CD4-positive, CD25-positive, alpha-beta regulatory T cell (primary cell): ENCODE measurements at regions not wholly inside any gene's neighbourhood (a gene's known extent, or its start where the extent isn't known, plus 50 kb on each side); places are given as distances from the start of the nearest gene placed in this dataset.

Experiments
- ATAC-seq, 2 donors: fragments of 150-1000 bp; cut with Tn5 transposase; one replicate each; pipeline ENCODE4 v1.10.0; 2021; ENCODE audit warnings: low read depth in 2 of 2, moderate number of reproducible peaks in 2 of 2, moderate library complexity in 1 of 2
- DNase-seq, 3 donors: peaks; one replicate each; pipeline versions ENCODE4 v3.0.0 to v3.0.0-alpha.2; 2012 to 2022; ENCODE audit warnings: mixed read lengths in 1 of 3
- H3K27ac ChIP-seq: one replicate; pipeline ENCODE4 v1.7.0; 2013; ENCODE audit warnings: mild to moderate bottlenecking, low read length; ENCODE audit not compliant: insufficient read depth, poor library complexity, severe bottlenecking
- H3K27me3 ChIP-seq: one replicate; pipeline ENCODE4 v1.7.0; 2013; ENCODE audit warnings: low read length; ENCODE audit not compliant: control insufficient read depth, insufficient read depth
- H3K36me3 ChIP-seq: one replicate; pipeline ENCODE4 v1.7.0; 2013; ENCODE audit warnings: mild to moderate bottlenecking, low read length, moderate library complexity; ENCODE audit not compliant: control insufficient read depth, insufficient read depth
- H3K4me1 ChIP-seq: 2 replicates; pipeline ENCODE4 v1.7.0; 2013; ENCODE audit warnings: mild to moderate bottlenecking, low read length; ENCODE audit not compliant: insufficient read depth, control insufficient read depth, poor library complexity, severe bottlenecking
- H3K4me3 ChIP-seq: one replicate; pipeline ENCODE4 v1.7.0; 2013; ENCODE audit warnings: low read depth, mild to moderate bottlenecking, low read length, moderate library complexity
- H3K9me3 ChIP-seq, 2 experiments: 1 replicate in 1 of 2; 2 replicates in 1 of 2; pipeline ENCODE4 v1.7.0; 2013; ENCODE audit warnings: low read length in 2 of 2, mild to moderate bottlenecking in 1 of 2, moderate library complexity in 1 of 2; ENCODE audit not compliant: control insufficient read depth in 2 of 2
- H3K27ac Mint-ChIP-seq, 3 donors: one replicate each; pipeline ENCODE4 v1.8.0; 2020 to 2022; ENCODE audit warnings: mild to moderate bottlenecking in 3 of 3, mixed read lengths in 3 of 3, moderate library complexity in 2 of 3
- H3K27me3 Mint-ChIP-seq: one replicate; pipeline ENCODE4 v1.8.0; 2022; ENCODE audit warnings: mild to moderate bottlenecking, mixed read lengths
- H3K36me3 Mint-ChIP-seq: one replicate; pipeline ENCODE4 v1.8.0; 2020; ENCODE audit warnings: mixed read lengths
- H3K4me1 Mint-ChIP-seq, 4 donors: one replicate each; pipeline ENCODE4 v1.8.0; 2020 to 2022; ENCODE audit warnings: mixed read lengths in 4 of 4, mild to moderate bottlenecking in 1 of 4
- H3K4me3 Mint-ChIP-seq, 4 donors: one replicate each; pipeline ENCODE4 v1.8.0; 2020 to 2022; ENCODE audit warnings: mild to moderate bottlenecking in 4 of 4, mixed read lengths in 4 of 4, moderate library complexity in 3 of 4
- H3K9me3 Mint-ChIP-seq, 7 donors: one replicate each; pipeline ENCODE4 v1.8.0; 2020 to 2022; ENCODE audit warnings: mixed read lengths in 7 of 7, mild to moderate bottlenecking in 3 of 7, moderate library complexity in 2 of 7

GRCh38 chr11:122468965-122469364, 186.6 kb upstream of the UBASH3B start:
- H3K27ac Mint-ChIP-seq: no peak overlapping the region
- DNase-seq: no peak
- no peak overlapping the region for H3K27ac ChIP-seq

GRCh38 chr11:122463530-122463929, 192.0 kb upstream of the UBASH3B start:
- H3K27ac Mint-ChIP-seq: no peak overlapping the region
- no peak for ATAC-seq
- no peaks in the 10 kb centered on the region for H3K27me3 Mint-ChIP-seq
- Histone ChIP-seq H3K4me3 (no peak overlapping the region), H3K27me3 (no peaks in the 10 kb centered on the region), H3K9me3 (peaks cover 5 to 10% of the 10 kb centered on the region in 2 experiments), H3K36me3 (no peaks in the 10 kb centered on the region), H3K4me1 (no peaks in the 10 kb centered on the region), H3K27ac (no peak overlapping the region)
- no peak overlapping the region for H3K4me3 Mint-ChIP-seq
- H3K9me3 Mint-ChIP-seq: peaks cover 0 to 30% (median 5%) of the 10 kb centered on the region in 7 donors
- DNase-seq: no peak
- H3K4me1 Mint-ChIP-seq: no peaks in the 10 kb centered on the region
- no peaks in the 10 kb centered on the region for H3K36me3 Mint-ChIP-seq

More at GRCh38 chr11:122468965-122469364, 186.6 kb upstream of the UBASH3B start:
- H3K4me3 ChIP-seq: no peak overlapping the region
- no peak for ATAC-seq
- Mint-ChIP-seq H3K4me3 (no peak overlapping the region), H3K9me3 (peaks cover 0 to 13% (median 0%) of the 10 kb centered on the region in 7 donors), H3K4me1 (no peaks in the 10 kb centered on the region), H3K27me3 (peaks cover 5% of the 10 kb centered on the region), H3K36me3 (no peaks in the 10 kb centered on the region)
- H3K36me3 ChIP-seq: no peaks in the 10 kb centered on the region
- no peaks in the 10 kb centered on the region for H3K4me1 ChIP-seq
- no peaks in the 10 kb centered on the region for H3K27me3 ChIP-seq
- no peaks in the 10 kb centered on the region for H3K9me3 ChIP-seq

GRCh38 chr11:122459064-122459463, 196.5 kb upstream of the UBASH3B start:
- Mint-ChIP-seq H3K9me3 (peaks cover 1 to 28% (median 9%) of the 10 kb centered on the region in 7 donors), H3K27me3 (no peaks in the 10 kb centered on the region), H3K27ac (no peak overlapping the region), H3K4me1 (no peaks in the 10 kb centered on the region), H3K4me3 (no peak overlapping the region), H3K36me3 (no peaks in the 10 kb centered on the region)
- H3K27ac ChIP-seq: no peak overlapping the region
- ATAC-seq (no peak), DNase-seq (no peak)
- no peaks in the 10 kb centered on the region for H3K4me1 ChIP-seq
- no peaks in the 10 kb centered on the region for H3K27me3 ChIP-seq
- H3K36me3 ChIP-seq: no peaks in the 10 kb centered on the region
- peaks cover 10 to 11% of the 10 kb centered on the region in 2 experiments for H3K9me3 ChIP-seq
- no peak overlapping the region for H3K4me3 ChIP-seq

- Mint-ChIP-seq H3K27ac (no peak overlapping the region), H3K9me3 (peaks cover 0 to 12% (median 6%) of the 10 kb centered on the region in 7 donors), H3K4me3 (no peak overlapping the region), H3K27me3 (no peaks in the 10 kb centered on the region), H3K4me1 (no peaks in the 10 kb centered on the region), H3K36me3 (no peaks in the 10 kb centered on the region)
- DNase-seq (no peak), ATAC-seq (no peak)
- Histone ChIP-seq H3K9me3 (peaks cover 0 to 6% of the 10 kb centered on the region in 2 experiments), H3K4me1 (no peaks in the 10 kb centered on the region), H3K27ac (no peak overlapping the region), H3K27me3 (no peaks in the 10 kb centered on the region), H3K36me3 (no peaks in the 10 kb centered on the region), H3K4me3 (no peak overlapping the region)
These were observed 201.9 kb upstream of the UBASH3B start for GRCh38 chr11:122453586-122453985.

- Histone ChIP-seq H3K4me1 (no peaks in the 10 kb centered on the region), H3K4me3 (no peak overlapping the region), H3K36me3 (no peaks in the 10 kb centered on the region), H3K9me3 (no peaks in the 10 kb centered on the region), H3K27ac (no peak overlapping the region), H3K27me3 (no peaks in the 10 kb centered on the region)
- DNase-seq: no peak
- Mint-ChIP-seq H3K9me3 (peaks cover 0 to 4% (median 1%) of the 10 kb centered on the region in 7 donors), H3K27ac (no peak overlapping the region), H3K27me3 (no peaks in the 10 kb centered on the region), H3K36me3 (no peaks in the 10 kb centered on the region), H3K4me3 (no peak overlapping the region), H3K4me1 (no peaks in the 10 kb centered on the region)
- ATAC-seq: no peak
These were observed 203.6 kb upstream of the UBASH3B start for GRCh38 chr11:122451911-122452310.

GRCh38 chr11:122441666-122442035, 213.9 kb upstream of the UBASH3B start:
- Histone ChIP-seq H3K4me1 (no peaks in the 10 kb centered on the region), H3K27me3 (peaks cover 5% of the 10 kb centered on the region), H3K4me3 (no peak overlapping the region), H3K27ac (no peak overlapping the region), H3K9me3 (no peaks in the 10 kb centered on the region), H3K36me3 (no peaks in the 10 kb centered on the region)
- Mint-ChIP-seq H3K27ac (no peak overlapping the region), H3K4me3 (no peak overlapping the region), H3K36me3 (no peaks in the 10 kb centered on the region), H3K9me3 (no peaks in the 10 kb centered on the region), H3K4me1 (peaks cover 0 to 7% (median under 1%) of the 10 kb centered on the region in 4 donors), H3K27me3 (peaks cover 25% of the 10 kb centered on the region)
- ATAC-seq: no peak
- no peak for DNase-seq

GRCh38 chr11:122440811-122441665, 214.5 kb upstream of the UBASH3B start:
- Mint-ChIP-seq H3K36me3 (no peaks in the 10 kb centered on the region), H3K27ac (no peak overlapping the region), H3K27me3 (peaks cover 25% of the 10 kb centered on the region), H3K4me1 (peaks cover 0 to 7% (median under 1%) of the 10 kb centered on the region in 4 donors), H3K9me3 (no peaks in the 10 kb centered on the region), H3K4me3 (no peak overlapping the region)
- no peak for ATAC-seq
- no peak for DNase-seq
- H3K4me1 ChIP-seq: no peaks in the 10 kb centered on the region
- no peaks in the 10 kb centered on the region for H3K9me3 ChIP-seq
- H3K4me3 ChIP-seq: no peak overlapping the region
- H3K36me3 ChIP-seq: no peaks in the 10 kb centered on the region
- no peak overlapping the region for H3K27ac ChIP-seq
- peaks cover 5% of the 10 kb centered on the region for H3K27me3 ChIP-seq
